ENCODE measurements at regions not wholly inside any gene's neighbourhood (a gene's known extent, or its start where the extent isn't known, plus 50 kb on each side); places are given as distances from the start of the nearest gene placed in this dataset.
"Not testable (repeated sequence)": the region's sequence is repeated elsewhere in the genome, so short reads cannot be mapped to it uniquely, and the experiment has no call there.

GRCh38 chr1:60639287-60639686 lies 443.1 kb upstream of the NFIA start:
- DNase-seq = no peak

- no peak for DNase-seq
Observed at GRCh38 chr1:60637651-60638050, 444.7 kb upstream of the NFIA start.

- DNase-seq = no peak
Observed at GRCh38 chr1:60636946-60637345, 445.4 kb upstream of the NFIA start.

GRCh38 chr1:60634106-60634505 lies 448.3 kb upstream of the NFIA start:
- no peak for DNase-seq

- DNase-seq = no peak
Observed at GRCh38 chr1:60622486-60622885, 459.9 kb upstream of the NFIA start.

- DNase-seq = no peak
Observed at GRCh38 chr1:60621368-60621851, 461.0 kb upstream of the NFIA start.

- DNase-seq = no peak
Observed at GRCh38 chr1:60620087-60620486, 462.3 kb upstream of the NFIA start.

GRCh38 chr1:60619581-60619980 lies 462.8 kb upstream of the NFIA start:
- DNase-seq = no peak

GRCh38 chr1:60615666-60616065 lies 466.7 kb upstream of the NFIA start:
- no peak for DNase-seq

- DNase-seq = no peak
Observed at GRCh38 chr1:60612790-60613189, 469.6 kb upstream of the NFIA start.

GRCh38 chr1:60606921-60607320 lies 475.4 kb upstream of the NFIA start:
- DNase-seq = not testable (repeated sequence)

GRCh38 chr1:60600532-60600931 lies 481.8 kb upstream of the NFIA start:
- DNase-seq = no peak

GRCh38 chr1:60599574-60599973 lies 482.8 kb upstream of the NFIA start:
- no peak for DNase-seq

- no peak for DNase-seq
Observed at GRCh38 chr1:60598041-60598910, 484.1 kb upstream of the NFIA start.

GRCh38 chr1:60596791-60597750 lies 485.3 kb upstream of the NFIA start:
- DNase-seq = no peak

- no peak for DNase-seq
Observed at GRCh38 chr1:60591583-60591982, 490.8 kb upstream of the NFIA start.

- DNase-seq = no peak
Observed at GRCh38 chr1:60589916-60590315, 492.4 kb upstream of the NFIA start.

GRCh38 chr1:60589046-60589748 lies 493.2 kb upstream of the NFIA start:
- DNase-seq = no peak

GRCh38 chr1:60584371-60584770 lies 498.0 kb upstream of the NFIA start:
- DNase-seq = no peak

GRCh38 chr1:60583696-60584095 lies 498.7 kb upstream of the NFIA start:
- DNase-seq = no peak

- no peak for DNase-seq
Observed at GRCh38 chr1:60581455-60582220, 500.7 kb upstream of the NFIA start.

GRCh38 chr1:60577029-60577428 lies 503.5 kb upstream of the C1orf87 start:
- no peak for DNase-seq
